H1 (cell line): ENCODE measurements at regions not wholly inside any gene's neighbourhood (a gene's known extent, or its start where the extent isn't known, plus 50 kb on each side); places are given as distances from the start of the nearest gene placed in this dataset.
A peak's percentile ranks its signal among the peaks of the same experiment; 100 is the strongest.

Source experiments
- CTCF ChIA-PET: fragments of 300-600 bp; sonication (Branson Sonifier 250); formaldehyde crosslinking; loops from one replicate; lab custom pipeline; 2021; ENCODE audit not compliant: partially characterized antibody; lab: Charles Lee
- POLR2A ChIA-PET: fragments of 300-600 bp; sonication (Branson Sonifier 250); formaldehyde crosslinking; loops from one replicate; lab custom pipeline; 2021; ENCODE audit warnings: inconsistent platforms; ENCODE audit not compliant: partially characterized antibody; lab: Charles Lee
- DNase-seq, 2 experiments: peaks; one replicate each; pipeline versions ENCODE4 v3.0.0 to v3.0.0-alpha.2; 2010 to 2022; ENCODE audit warnings: low spot score in 2 of 2, low read depth in 1 of 2, mixed read lengths in 1 of 2
- FAIRE-seq: peaks from 2 replicates; lab custom pipeline; 2011; peaks lifted over from hg19 to GRCh38; lab: Jason Lieb, UNC
- H2AFZ ChIP-seq: 2 replicates; pipeline ENCODE4 v1.8.1; 2012; ENCODE audit warnings: low read length, inconsistent platforms
- H2AK5ac ChIP-seq: 2 replicates; pipeline ENCODE4 v1.6.1; 2013; ENCODE audit warnings: low read depth, low read length
- H2BK120ac ChIP-seq: replicated peaks from 2 replicates; pipeline ENCODE3; 2013; ENCODE audit warnings: low read depth, low read length, inconsistent platforms
- H2BK12ac ChIP-seq: 2 replicates; pipeline ENCODE4 v1.6.1; 2013; ENCODE audit warnings: low read depth, low read length
- H2BK15ac ChIP-seq: 2 replicates; pipeline ENCODE4 v1.6.1; 2013; ENCODE audit warnings: low read length
- H2BK20ac ChIP-seq: 2 replicates; pipeline ENCODE4 v1.6.1; 2013; ENCODE audit warnings: low read length
- H2BK5ac ChIP-seq: 2 replicates; pipeline ENCODE4 v1.6.1; 2013; ENCODE audit warnings: low read depth, low read length
- H3K14ac ChIP-seq: 2 replicates; pipeline ENCODE4 v1.6.1; 2013; ENCODE audit warnings: inconsistent platforms; ENCODE audit not compliant: insufficient read length
- H3K18ac ChIP-seq: 2 replicates; pipeline ENCODE4 v1.6.1; 2013; ENCODE audit warnings: low read length; ENCODE audit errors: extremely low read depth
- H3K23ac ChIP-seq: 2 replicates; pipeline ENCODE4 v1.6.1; 2013; ENCODE audit warnings: inconsistent platforms; ENCODE audit not compliant: insufficient read length
- H3K23me2 ChIP-seq: 2 replicates; pipeline ENCODE4 v1.6.1; 2013; ENCODE audit warnings: low read depth, low read length
- H3K27ac ChIP-seq: 2 replicates; pipeline ENCODE4 v1.6.1; 2011; ENCODE audit warnings: low read depth, low read length, inconsistent platforms
- H3K27me3 ChIP-seq, 4 experiments: replicated peaks in 1 of 4; 1 replicate in 1 of 4; 2 replicates in 3 of 4; pipeline versions ENCODE4 v1.6.1 to v1.8.1; 2011 to 2013; ENCODE audit warnings: low read length in 3 of 4, mild to moderate bottlenecking in 3 of 4, inconsistent platforms in 2 of 4, mixed read lengths in 2 of 4, moderate library complexity in 1 of 4; ENCODE audit not compliant: control insufficient read depth in 3 of 4, insufficient read depth in 3 of 4; ENCODE audit errors: extremely low read depth in 1 of 4
- H3K36me3 ChIP-seq, 4 experiments: 2 replicates each; pipeline versions ENCODE4 v1.6.1 to v1.8.1; 2011 to 2013; ENCODE audit warnings: mild to moderate bottlenecking in 4 of 4, low read length in 3 of 4, moderate library complexity in 2 of 4, control low read depth in 1 of 4, inconsistent platforms in 1 of 4; ENCODE audit not compliant: insufficient read depth in 4 of 4, control insufficient read depth in 2 of 4
- H3K4ac ChIP-seq: replicated peaks from 2 replicates; pipeline ENCODE3; 2013; ENCODE audit warnings: low read length, low read depth, mixed read lengths, inconsistent platforms; ENCODE audit not compliant: insufficient read length
- H3K4me1 ChIP-seq, 4 experiments: replicated peaks in 1 of 4; 1 replicate in 1 of 4; 2 replicates in 3 of 4; pipeline versions ENCODE4 v1.6.1 to v1.8.1; 2011 to 2013; ENCODE audit warnings: low read length in 3 of 4, inconsistent platforms in 2 of 4, mixed read lengths in 1 of 4; ENCODE audit not compliant: insufficient read depth in 4 of 4, control insufficient read depth in 3 of 4
- H3K4me2 ChIP-seq, 2 experiments: 2 replicates each; pipeline versions ENCODE4 v1.6.1 to v1.8.1; 2011 to 2013; ENCODE audit warnings: low read depth in 2 of 2, low read length in 2 of 2, control low read depth in 1 of 2, inconsistent platforms in 1 of 2, mild to moderate bottlenecking in 1 of 2; ENCODE audit not compliant: insufficient read depth in 1 of 2
- H3K4me3 ChIP-seq, 4 experiments: fragments of 200-600, 300-600 bp in 1 of 4; sonication (generic), shearing (Covaris generic), sonication (Bioruptor Twin) in 1 of 4; 2 replicates each; pipeline versions ENCODE4 v1.5.1 to v1.8.1; 2011 to 2016; ENCODE audit warnings: low read length in 4 of 4, low read depth in 3 of 4, control low read depth in 2 of 4, inconsistent platforms in 2 of 4, mild to moderate bottlenecking in 2 of 4, mixed read lengths in 1 of 4, moderate library complexity in 1 of 4; ENCODE audit not compliant: insufficient read depth in 2 of 4; ENCODE audit errors: extremely low read depth in 1 of 4
- H3K56ac ChIP-seq: replicated peaks from 2 replicates; pipeline ENCODE3; 2013; ENCODE audit warnings: low read depth, mild to moderate bottlenecking, mixed read lengths, low read length, inconsistent platforms; ENCODE audit not compliant: insufficient read length
- H3K79me1 ChIP-seq: 2 replicates; pipeline ENCODE4 v1.6.1; 2013; ENCODE audit warnings: low read depth, low read length, control low read depth
- H3K79me2 ChIP-seq, 2 experiments: 2 replicates each; pipeline versions ENCODE4 v1.6.1 to v1.8.1; 2012 to 2013; ENCODE audit warnings: low read length in 2 of 2, mild to moderate bottlenecking in 2 of 2, inconsistent platforms in 1 of 2; ENCODE audit not compliant: insufficient read depth in 2 of 2, control insufficient read depth in 1 of 2
- H3K9ac ChIP-seq, 4 experiments: replicated peaks in 1 of 4; 1 replicate in 1 of 4; 2 replicates in 3 of 4; pipeline versions ENCODE4 v1.6.1 to v1.8.1; 2011 to 2013; ENCODE audit warnings: low read depth in 3 of 4, low read length in 3 of 4, control low read depth in 2 of 4, mild to moderate bottlenecking in 2 of 4, moderate library complexity in 2 of 4, inconsistent platforms in 1 of 4; ENCODE audit errors: extremely low read depth in 1 of 4
- H3K9me3 ChIP-seq, 2 experiments: 2 replicates each; pipeline versions ENCODE4 v1.6.1 to v1.8.1; 2012 to 2013; ENCODE audit warnings: mild to moderate bottlenecking in 2 of 2, moderate library complexity in 2 of 2, control low read depth in 1 of 2, inconsistent platforms in 1 of 2, low read depth in 1 of 2, low read length in 1 of 2, mixed read lengths in 1 of 2; ENCODE audit not compliant: insufficient read depth in 2 of 2
- H4K20me1 ChIP-seq, 2 experiments: replicated peaks in 1 of 2; 2 replicates each; pipeline versions ENCODE3 to v1.8.1; 2011 to 2013; ENCODE audit warnings: inconsistent platforms in 2 of 2, low read length in 2 of 2, mild to moderate bottlenecking in 1 of 2; ENCODE audit not compliant: insufficient read depth in 2 of 2, control insufficient read depth in 1 of 2
- H4K5ac ChIP-seq: 2 replicates; pipeline ENCODE4 v1.6.1; 2013; ENCODE audit warnings: low read length, low read depth, mixed read lengths, inconsistent platforms; ENCODE audit not compliant: insufficient read length
- H4K8ac ChIP-seq: 2 replicates; pipeline ENCODE4 v1.8.0; 2013; ENCODE audit warnings: mild to moderate bottlenecking, moderate library complexity, low read length, inconsistent platforms; ENCODE audit not compliant: insufficient read depth; ENCODE audit errors: extremely low read depth
- H4K91ac ChIP-seq: replicated peaks from 2 replicates; pipeline ENCODE3; 2013; ENCODE audit warnings: low read length, mixed read lengths, inconsistent platforms; ENCODE audit not compliant: insufficient read length
- CBX5 ChIP-seq: fragments of 300-800, 300-1000 bp; sonication (generic); IDR thresholded peaks from 2 replicates; pipeline ENCODE4 v1.7.1; 2016; ENCODE audit warnings: antibody characterized with exemption, low read length, low read depth
- CHD2 ChIP-seq: IDR thresholded peaks from 2 replicates; pipeline ENCODE4 v1.6.1; 2012; ENCODE audit warnings: low read length, improper control_type of control experiment
- GABPA ChIP-seq: IDR thresholded peaks from 2 replicates; pipeline ENCODE4 v1.6.1; 2011; ENCODE audit warnings: mild to moderate bottlenecking, low read length, moderate library complexity, borderline replicate concordance; ENCODE audit not compliant: insufficient read depth
- JUN ChIP-seq: IDR thresholded peaks from 2 replicates; pipeline ENCODE4 v1.6.1; 2011; ENCODE audit warnings: low read depth, mild to moderate bottlenecking, improper control_type of control experiment, low read length
- MAFK ChIP-seq: IDR thresholded peaks from 2 replicates; pipeline ENCODE4 v1.6.1; 2012; ENCODE audit warnings: low read depth, mild to moderate bottlenecking, improper control_type of control experiment, low read length
- NRF1 ChIP-seq: IDR thresholded peaks from 2 replicates; pipeline ENCODE4 v1.6.1; 2011; ENCODE audit warnings: mild to moderate bottlenecking, low read depth, low read length, improper control_type of control experiment
- SUZ12 ChIP-seq: fragments of 200-600 bp; sonication (generic); IDR thresholded peaks from 2 replicates; pipeline ENCODE4 v1.6.1; 2012; ENCODE audit warnings: mild to moderate bottlenecking, inconsistent platforms, low read length, moderate library complexity, mixed read lengths
- TAF1 ChIP-seq: IDR thresholded peaks from 2 replicates; pipeline ENCODE4 v1.6.1; 2011; ENCODE audit warnings: mild to moderate bottlenecking, low read depth, low read length
- TBP ChIP-seq: IDR thresholded peaks from 2 replicates; pipeline ENCODE4 v1.6.1; 2011; ENCODE audit warnings: low read depth, low read length, improper control_type of control experiment
- TCF12 ChIP-seq: IDR thresholded peaks from 2 replicates; pipeline ENCODE4 v1.6.1; 2011; ENCODE audit warnings: low read depth, mild to moderate bottlenecking, low read length
- YY1 ChIP-seq: IDR thresholded peaks from 2 replicates; pipeline ENCODE4 v1.6.1; 2011; ENCODE audit warnings: low read depth, mild to moderate bottlenecking, low read length
- WGBS, 2 experiments: shearing (Covaris generic) in 1 of 2; methylation state at CpG; one replicate each; pipeline versions ENCODE4 v1.1.6 to v1.1.7; 2013 to 2015; ENCODE audit warnings: low lambda C conversion rate in 2 of 2, mixed read lengths in 2 of 2, inconsistent platforms in 1 of 2, low coverage in 1 of 2, missing lambda C conversion rate in 1 of 2; ENCODE audit not compliant: insufficient replicate concordance in 2 of 2, insufficient coverage in 1 of 2, insufficient read length in 1 of 2; ENCODE audit errors: extremely low coverage in 1 of 2, missing lambda C conversion rate in 1 of 2; 5-methylcytosine and 5-hydroxymethylcytosine counted together

- Histone ChIP-seq H3K27ac (no peak overlapping the region), H3K56ac (no peak overlapping the region), H4K8ac (no peak overlapping the region), H4K5ac (no peak overlapping the region), H3K4ac (no peak overlapping the region), H3K14ac (no peak overlapping the region), H3K9ac (no peak overlapping the region), H2BK5ac (no peak overlapping the region), H3K4me3 (peak overlapping the region in 1 of 4 experiments; percentile 40; a peak in 1 of 8 replicates), H3K23ac (no peak overlapping the region), H3K79me1 (no peaks in the 10 kb centered on the region), H3K9me3 (peaks cover 0 to 4% of the 10 kb centered on the region in 2 experiments; a peak in 1 of 4 replicates), H3K27me3 (peaks cover 0 to 3% (median 0%) of the 10 kb centered on the region in 4 experiments; a peak in 1 of 7 replicates), H2BK12ac (no peak overlapping the region), H4K20me1 (no peaks in the 10 kb centered on the region), H2AFZ (no peak overlapping the region), H3K4me2 (peak overlapping the region; percentile 41 to 60), H4K91ac (no peak overlapping the region), H3K23me2 (no peaks in the 10 kb centered on the region), H2BK20ac (no peak overlapping the region), H2BK15ac (no peak overlapping the region), H3K36me3 (no peaks in the 10 kb centered on the region), H2BK120ac (no peak overlapping the region), H3K4me1 (peaks cover 2 to 12% (median 5%) of the 10 kb centered on the region in 4 experiments; a peak in 6 of 7 replicates), H3K18ac (no peak overlapping the region), H3K79me2 (no peaks in the 10 kb centered on the region), H2AK5ac (no peak overlapping the region)
- DNase-seq (peak in 1 of 2 experiments; percentile 27), FAIRE-seq (peak; percentile 94)
- 5% methylated on average over 1 of the region's 1 CpG; no CpG with 5 or more reads in 1 of the 2 experiments for WGBS, 2 experiments
- CTCF ChIA-PET = interaction anchor here (0.8 kb wide), 1 partner anchor 54 kb away, joined by 4 read pairs; no protein-coding TSS in a partner anchor
- POLR2A ChIA-PET = no interaction called here
- no peak for TF ChIP-seq GABPA
- TF ChIP-seq TAF1 = no peak
- no peak for TF ChIP-seq TBP
- TF ChIP-seq NRF1 = no peak
- TF ChIP-seq YY1 = no peak
- TF ChIP-seq JUN = no peak
- TF ChIP-seq CHD2 = no peak
- no peak for TF ChIP-seq CBX5
- TF ChIP-seq MAFK = no peak
- TF ChIP-seq SUZ12 = no peak
- 0 out of 2 replicates have a peak, but pooled peaks have one; percentile 69 for TF ChIP-seq TCF12
Measured at GRCh38 chr10:120278069-120278468, 179.0 kb upstream of the PLPP4 start.
